NCI-H510A treated with DMSO at 0.1 percent for 48 hours (cell line): ENCODE measurements at regions not wholly inside any gene's neighbourhood (a gene's known extent, or its start where the extent isn't known, plus 50 kb on each side); places are given as distances from the start of the nearest gene placed in this dataset.
"Not testable (repeated sequence)": the region's sequence is repeated elsewhere in the genome, so short reads cannot be mapped to it uniquely, and the experiment has no call there.

Source experiments
- DNase-seq: peaks from one replicate; lab custom pipeline; 2025; lab: John Stamatoyannopoulos, UW

- DNase-seq = no peak
Measured at GRCh38 chr5:85395526-85395925, 1010.8 kb upstream of the EDIL3 start.

GRCh38 chr5:85397451-85397850, 1012.8 kb upstream of the EDIL3 start:
- DNase-seq = no peak

GRCh38 chr5:85428426-85428934, 1043.8 kb upstream of the EDIL3 start:
- DNase-seq = no peak

- not testable (repeated sequence) for DNase-seq
Measured at GRCh38 chr5:85431726-85432125, 1047.0 kb upstream of the EDIL3 start.

GRCh38 chr5:85441156-85441555, 1056.5 kb upstream of the EDIL3 start:
- DNase-seq = no peak

- no peak for DNase-seq
Measured at GRCh38 chr5:85441853-85442252, 1057.2 kb upstream of the EDIL3 start.

- no peak for DNase-seq
Measured at GRCh38 chr5:85452322-85453025, 1067.8 kb upstream of the EDIL3 start.

GRCh38 chr5:85453026-85453349, 1068.3 kb upstream of the EDIL3 start:
- DNase-seq = no peak

GRCh38 chr5:85458319-85458718, 1073.6 kb upstream of the EDIL3 start:
- DNase-seq = no peak

GRCh38 chr5:85462957-85463356, 1078.3 kb upstream of the EDIL3 start:
- no peak for DNase-seq

GRCh38 chr5:85466423-85466822, 1081.7 kb upstream of the EDIL3 start:
- DNase-seq = no peak

GRCh38 chr5:85472749-85473148, 1088.1 kb upstream of the EDIL3 start:
- DNase-seq = no peak

- not testable (repeated sequence) for DNase-seq
Measured at GRCh38 chr5:85475151-85475550, 1090.5 kb upstream of the EDIL3 start.

GRCh38 chr5:85476617-85477016, 1091.9 kb upstream of the EDIL3 start:
- no peak for DNase-seq

- no peak for DNase-seq
Measured at GRCh38 chr5:85479849-85480248, 1095.2 kb upstream of the EDIL3 start.

- DNase-seq = no peak
Measured at GRCh38 chr5:85484982-85485574, 1100.4 kb upstream of the EDIL3 start.

GRCh38 chr5:85488295-85488694, 1103.6 kb upstream of the EDIL3 start:
- no peak for DNase-seq

GRCh38 chr5:85500869-85501268, 1116.2 kb upstream of the EDIL3 start:
- no peak for DNase-seq

GRCh38 chr5:85512896-85513295, 1104.8 kb upstream of the COX7C start:
- no peak for DNase-seq

GRCh38 chr5:85515588-85515987, 1102.2 kb upstream of the COX7C start:
- no peak for DNase-seq

- DNase-seq = no peak
Measured at GRCh38 chr5:85517386-85517785, 1100.4 kb upstream of the COX7C start.

- no peak for DNase-seq
Measured at GRCh38 chr5:85533341-85534047, 1084.2 kb upstream of the COX7C start.

- DNase-seq = no peak
Measured at GRCh38 chr5:85538362-85538761, 1079.4 kb upstream of the COX7C start.
